Epithelial cell of esophagus (primary cell): ENCODE measurements at regions not wholly inside any gene's neighbourhood (a gene's known extent, or its start where the extent isn't known, plus 50 kb on each side); places are given as distances from the start of the nearest gene placed in this dataset.
"Not testable (repeated sequence)": the region's sequence is repeated elsewhere in the genome, so short reads cannot be mapped to it uniquely, and the experiment has no call there.

Source experiments
- DNase-seq: peaks from one replicate; pipeline ENCODE4 v3.0.0; 2010; ENCODE audit warnings: low read depth
- H3K4me3 ChIP-seq: 2 replicates; pipeline ENCODE4 v1.5.1; 2011; ENCODE audit warnings: mild to moderate bottlenecking, low read length, control low read depth
- TF ChIP-seq, protein P1 (sequence below): IDR thresholded peaks from 2 replicates; pipeline ENCODE4 v1.5.1; 2011; ENCODE audit warnings: low read depth, mild to moderate bottlenecking, low read length, control low read depth, inconsistent platforms; ENCODE audit not compliant: insufficient read depth; ENCODE audit errors: missing control alignments

DNA sequence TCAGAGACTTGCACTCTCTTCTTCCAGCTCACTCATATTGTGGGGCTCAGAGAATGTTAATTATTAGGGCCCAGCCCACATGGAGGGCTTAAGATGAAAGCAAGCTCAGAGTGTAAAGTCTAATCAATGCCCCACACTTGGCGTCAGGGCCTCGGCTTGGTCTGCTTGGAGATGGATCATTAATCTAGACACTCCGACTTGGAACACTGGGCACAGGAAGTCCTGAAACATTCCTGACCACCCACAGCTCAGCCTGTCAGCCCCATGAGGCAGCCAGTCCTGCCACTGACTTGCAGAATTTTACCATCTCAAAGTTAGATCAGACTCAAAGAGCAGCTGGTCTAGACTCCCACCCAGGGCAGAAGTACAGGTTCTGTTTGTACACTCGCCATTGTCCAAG, 69.8 kb upstream of the TRABD2B start:
- TF ChIP-seq, protein P1, sequence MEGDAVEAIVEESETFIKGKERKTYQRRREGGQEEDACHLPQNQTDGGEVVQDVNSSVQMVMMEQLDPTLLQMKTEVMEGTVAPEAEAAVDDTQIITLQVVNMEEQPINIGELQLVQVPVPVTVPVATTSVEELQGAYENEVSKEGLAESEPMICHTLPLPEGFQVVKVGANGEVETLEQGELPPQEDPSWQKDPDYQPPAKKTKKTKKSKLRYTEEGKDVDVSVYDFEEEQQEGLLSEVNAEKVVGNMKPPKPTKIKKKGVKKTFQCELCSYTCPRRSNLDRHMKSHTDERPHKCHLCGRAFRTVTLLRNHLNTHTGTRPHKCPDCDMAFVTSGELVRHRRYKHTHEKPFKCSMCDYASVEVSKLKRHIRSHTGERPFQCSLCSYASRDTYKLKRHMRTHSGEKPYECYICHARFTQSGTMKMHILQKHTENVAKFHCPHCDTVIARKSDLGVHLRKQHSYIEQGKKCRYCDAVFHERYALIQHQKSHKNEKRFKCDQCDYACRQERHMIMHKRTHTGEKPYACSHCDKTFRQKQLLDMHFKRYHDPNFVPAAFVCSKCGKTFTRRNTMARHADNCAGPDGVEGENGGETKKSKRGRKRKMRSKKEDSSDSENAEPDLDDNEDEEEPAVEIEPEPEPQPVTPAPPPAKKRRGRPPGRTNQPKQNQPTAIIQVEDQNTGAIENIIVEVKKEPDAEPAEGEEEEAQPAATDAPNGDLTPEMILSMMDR: no peak
- H3K4me3 ChIP-seq: no peak overlapping the region
- DNase-seq: no peak

DNA sequence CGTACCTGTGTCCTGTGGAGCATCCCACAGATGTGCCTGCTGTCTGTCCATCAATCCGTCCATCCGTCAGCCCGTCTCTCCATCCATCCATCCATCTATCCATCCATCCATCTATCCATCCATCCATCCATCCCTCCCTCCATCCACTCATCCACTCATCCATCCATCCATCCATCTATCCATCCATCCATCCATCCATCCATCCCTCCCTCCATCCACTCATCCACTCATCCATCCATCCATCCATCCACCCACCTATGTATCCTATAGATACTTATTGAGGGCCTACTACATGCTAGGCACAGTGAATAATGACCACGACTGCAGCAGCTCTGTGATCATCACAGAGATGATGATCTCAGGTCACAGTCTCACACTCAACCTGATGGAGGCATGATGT, 67.5 kb upstream of the TRABD2B start:
- not testable (repeated sequence) for DNase-seq, H3K4me3 ChIP-seq

DNA sequence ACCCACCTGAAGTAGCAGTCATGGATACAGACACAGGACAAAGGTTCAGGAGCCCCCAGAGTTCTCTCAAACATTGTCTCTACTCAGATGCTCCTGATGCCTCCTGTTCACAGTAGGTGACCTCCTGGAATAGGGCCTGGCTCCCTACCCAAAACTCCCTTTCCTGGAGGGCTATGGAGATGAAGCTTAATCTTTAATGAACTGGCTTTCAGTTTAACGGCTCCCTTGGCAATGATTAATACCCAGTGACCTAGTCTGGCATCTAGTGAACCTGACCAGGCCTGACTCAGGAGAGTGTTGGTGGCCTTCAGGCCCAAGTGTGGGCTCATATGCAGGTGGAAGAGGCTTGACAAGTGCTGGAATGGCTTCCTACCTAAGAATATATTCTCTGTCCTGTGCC, 65.2 kb upstream of the TRABD2B start:
- DNase-seq: no peak
- H3K4me3 ChIP-seq: no peak overlapping the region
- TF ChIP-seq, protein P1: no peak

DNA sequence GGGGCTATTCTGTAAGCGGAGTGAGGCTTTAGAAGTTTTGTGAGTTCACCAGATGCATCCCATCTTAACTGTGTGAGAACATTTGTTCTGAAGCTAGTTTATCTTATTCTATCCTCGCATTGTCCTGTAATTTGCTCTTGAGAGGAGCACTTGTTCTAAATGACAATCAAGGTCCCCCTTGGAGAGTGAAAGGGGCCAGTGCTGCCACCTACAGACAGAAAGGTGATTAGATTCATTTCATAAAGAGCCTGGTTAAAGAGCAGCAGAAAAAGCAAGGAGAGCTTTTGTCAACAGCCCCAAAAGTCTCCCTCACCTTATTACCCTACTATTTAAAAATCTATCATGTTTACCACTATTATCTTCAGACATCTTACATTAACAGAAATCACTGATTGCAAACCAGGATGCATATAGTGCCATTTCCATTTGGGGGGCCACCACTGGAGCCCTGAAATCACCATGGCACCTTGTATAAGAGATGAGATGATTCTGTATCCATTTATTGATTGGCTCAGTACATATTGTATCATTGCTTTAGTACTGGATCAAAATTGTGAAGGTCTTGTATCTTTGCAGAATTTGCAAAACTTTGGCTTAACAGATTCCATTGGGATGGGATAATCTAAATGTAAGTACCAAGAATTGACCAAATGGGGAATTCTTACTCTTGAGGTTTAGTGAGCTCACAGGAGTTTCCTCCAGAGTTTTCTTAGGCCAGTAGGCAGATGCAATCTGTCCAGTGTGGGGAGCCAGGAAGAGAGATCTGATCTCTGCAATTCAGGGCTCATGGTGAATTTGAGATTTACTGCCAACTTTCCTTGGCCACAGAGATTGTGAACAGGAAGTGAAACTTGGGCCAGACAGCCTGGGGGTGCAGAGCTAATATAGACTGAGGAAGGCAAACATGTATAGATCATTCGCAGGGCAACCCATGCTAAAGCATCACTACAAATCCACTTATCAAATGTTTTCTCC, 64.3 kb upstream of the TRABD2B start:
- H3K4me3 ChIP-seq: no peak overlapping the region
- DNase-seq: peak; percentile 68
- TF ChIP-seq, protein P1: peak; percentile 79

DNA sequence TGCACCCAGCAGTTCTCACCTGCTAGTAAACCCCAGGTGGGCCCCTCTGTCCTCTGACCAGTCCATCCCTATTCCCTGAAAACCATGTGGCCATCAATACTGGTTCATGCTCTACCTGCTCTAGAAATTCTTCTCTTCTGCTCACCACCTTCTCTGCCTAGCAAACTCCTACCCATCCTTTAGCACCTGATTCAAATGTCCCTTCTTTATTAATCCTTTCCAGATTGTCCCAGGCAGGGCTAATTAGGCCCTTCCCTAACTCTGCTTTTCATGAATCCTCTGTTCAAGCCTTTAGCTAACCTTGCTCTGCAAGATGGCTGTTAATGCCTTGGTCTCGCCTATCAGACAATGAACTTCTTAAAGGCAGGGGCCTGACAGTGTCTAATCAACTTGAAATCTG, 62.1 kb upstream of the TRABD2B start:
- H3K4me3 ChIP-seq: no peak overlapping the region
- no peak for DNase-seq
- TF ChIP-seq, protein P1: no peak

DNA sequence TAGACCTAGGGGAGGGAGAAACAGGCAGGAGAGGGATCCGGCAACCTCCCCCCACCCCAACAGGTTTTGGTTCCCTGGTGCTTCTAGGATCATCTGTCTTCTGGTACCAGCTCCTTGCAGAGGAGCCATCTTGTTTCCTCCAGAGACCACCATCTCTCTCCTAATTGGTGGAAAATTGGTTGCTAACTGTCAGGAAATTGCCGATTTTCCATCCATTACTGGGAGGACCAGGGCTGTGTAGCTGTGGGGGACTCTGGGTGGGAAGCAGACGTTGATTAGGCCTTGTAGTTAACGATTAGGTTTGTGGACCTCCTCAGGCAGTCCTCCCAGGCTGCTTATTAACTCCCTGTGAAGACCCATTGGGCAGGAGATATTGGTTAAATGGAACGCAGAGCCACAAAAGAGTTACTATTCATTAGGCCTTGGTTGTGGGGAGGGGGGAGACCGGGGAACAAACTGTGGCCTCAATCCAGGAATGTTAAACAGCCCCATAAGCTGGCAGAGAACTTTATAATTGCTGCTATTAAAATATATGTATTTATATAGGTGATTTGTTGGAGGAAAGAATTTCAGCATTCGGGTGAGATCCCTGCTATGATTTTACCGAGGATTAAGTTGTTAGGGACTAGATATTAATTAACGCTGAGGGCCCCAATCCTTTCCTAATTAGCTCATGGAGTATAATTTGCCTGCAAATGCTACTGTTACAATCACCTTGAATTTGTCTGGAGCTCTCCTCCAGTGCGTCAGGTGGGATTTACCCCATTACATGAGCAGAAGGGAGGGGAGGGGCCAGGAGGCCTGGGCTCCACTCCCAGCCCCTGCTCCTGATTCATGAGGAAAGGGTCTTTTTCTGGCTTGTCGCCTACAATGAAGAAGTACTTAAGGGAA, 61.2 kb upstream of the TRABD2B start:
- no peak for DNase-seq
- H3K4me3 ChIP-seq: no peak overlapping the region
- TF ChIP-seq, protein P1: no peak

DNA sequence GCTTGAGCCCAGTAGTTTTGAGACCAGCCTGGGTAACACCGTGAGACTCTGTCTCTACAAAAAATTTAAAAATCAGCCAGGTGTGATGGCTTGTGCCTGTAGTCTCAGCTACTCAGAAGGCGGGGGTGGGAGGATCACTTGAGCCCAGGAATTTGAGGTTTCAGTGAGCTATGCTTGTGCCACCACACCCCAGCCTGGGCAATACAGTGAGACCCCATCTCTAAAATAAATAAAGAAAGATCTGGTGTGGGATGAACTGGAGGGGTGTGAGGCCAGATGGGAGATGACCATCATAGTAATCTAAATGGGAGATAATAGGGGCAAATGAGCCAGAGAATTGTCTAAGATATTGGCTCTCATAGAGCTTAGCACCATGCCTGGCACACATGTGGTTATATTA, 60.1 kb upstream of the TRABD2B start:
- TF ChIP-seq, protein P1: no peak
- H3K4me3 ChIP-seq: no peak overlapping the region
- DNase-seq: no peak
